DOHH2 (cell line): ENCODE measurements at regions not wholly inside any gene's neighbourhood (a gene's known extent, or its start where the extent isn't known, plus 50 kb on each side); places are given as distances from the start of the nearest gene placed in this dataset.

ENCODE experiments used
- H3F3A ChIP-seq: fragments of 200-600 bp; sonication (generic), shearing (Covaris generic); 2 replicates; pipeline ENCODE4 v1.6.0; 2016; ENCODE audit warnings: antibody characterized with exemption, mild to moderate bottlenecking; ENCODE audit not compliant: control insufficient read depth, insufficient read depth
- H3K27ac ChIP-seq: fragments of 200-600 bp; sonication (generic); 2 replicates; pipeline ENCODE4 v1.5.1; 2014; ENCODE audit warnings: low read depth, mild to moderate bottlenecking, low read length, moderate library complexity
- H3K27me3 ChIP-seq: fragments of 200-600 bp; sonication (generic); 2 replicates; pipeline ENCODE4 v1.6.1; 2014; ENCODE audit warnings: mild to moderate bottlenecking, low read length, mixed read lengths; ENCODE audit not compliant: control insufficient read depth
- H3K36me3 ChIP-seq: fragments of 200-600 bp; sonication (generic); 2 replicates; pipeline ENCODE4 v1.6.1; 2014; ENCODE audit warnings: mild to moderate bottlenecking, low read length, moderate library complexity, mixed read lengths; ENCODE audit not compliant: control insufficient read depth
- H3K4me1 ChIP-seq: fragments of 200-600 bp; sonication (generic); 2 replicates; pipeline ENCODE4 v1.6.1; 2014; ENCODE audit warnings: mild to moderate bottlenecking, low read length, mixed read lengths; ENCODE audit not compliant: control insufficient read depth
- H3K4me2 ChIP-seq: fragments of 200-600 bp; sonication (generic); 2 replicates; pipeline ENCODE4 v1.6.0; 2014; ENCODE audit warnings: mild to moderate bottlenecking, low read length, moderate library complexity
- H3K4me3 ChIP-seq: fragments of 200-600 bp; sonication (generic); 2 replicates; pipeline ENCODE4 v1.5.1; 2014; ENCODE audit warnings: mild to moderate bottlenecking, low read length, mixed read lengths
- H3K79me2 ChIP-seq: fragments of 200-600 bp; sonication (generic); 2 replicates; pipeline ENCODE4 v1.6.1; 2014; ENCODE audit warnings: mild to moderate bottlenecking, low read length, mixed read lengths; ENCODE audit not compliant: control insufficient read depth
- H3K9me2 ChIP-seq: fragments of 200-600 bp; sonication (generic); replicated peaks from 2 replicates; pipeline ENCODE4 v1.6.1; 2014; ENCODE audit warnings: mild to moderate bottlenecking, low read length, mixed read lengths; ENCODE audit not compliant: control insufficient read depth
- H3K9me3 ChIP-seq: fragments of 200-600 bp; sonication (generic); 2 replicates; pipeline ENCODE4 v1.6.1; 2014; ENCODE audit warnings: antibody characterized with exemption, low read length, mixed read lengths; ENCODE audit not compliant: control insufficient read depth, insufficient read depth
- H4K20me1 ChIP-seq: fragments of 200-600 bp; sonication (generic); 2 replicates; pipeline ENCODE4 v1.6.0; 2014; ENCODE audit warnings: low read depth, mild to moderate bottlenecking, antibody characterized with exemption, low read length, moderate library complexity; ENCODE audit not compliant: control insufficient read depth, insufficient read depth
- CTCF ChIP-seq: fragments of 200-600 bp; sonication (generic); IDR thresholded peaks from one replicate; pipeline ENCODE4 v1.5.1; 2014; ENCODE audit warnings: antibody characterized with exemption, mild to moderate bottlenecking, low read depth, low read length; ENCODE audit not compliant: poor library complexity, severe bottlenecking
- EZH2phosphoT487 ChIP-seq: fragments of 200-600 bp; sonication (generic); IDR thresholded peaks from 2 replicates; pipeline ENCODE4 v1.6.1; 2017; ENCODE audit warnings: borderline replicate concordance, mild to moderate bottlenecking, antibody characterized with exemption, low read length, moderate library complexity, mixed read lengths

GRCh38 chr21:19245188-19245580 lies 841.6 kb upstream of the TMPRSS15 start:
- H3K27me3 ChIP-seq: no peaks in the 10 kb centered on the region
- no peak overlapping the region for H3K4me2 ChIP-seq
- no peaks in the 10 kb centered on the region for H3F3A ChIP-seq
- no peaks in the 10 kb centered on the region for H3K4me1 ChIP-seq
- TF ChIP-seq CTCF (no peak), EZH2phosphoT487 (no peak)
- no peak overlapping the region for H3K4me3 ChIP-seq
- no peaks in the 10 kb centered on the region for H3K9me2 ChIP-seq
- no peaks in the 10 kb centered on the region for H3K79me2 ChIP-seq
- H3K27ac ChIP-seq: no peak overlapping the region
- no peaks in the 10 kb centered on the region for H4K20me1 ChIP-seq
- peaks cover 24% of the 10 kb centered on the region; the same call in 1 of the 2 replicates for H3K9me3 ChIP-seq
- H3K36me3 ChIP-seq: no peaks in the 10 kb centered on the region

- Histone ChIP-seq H3K27me3 (no peaks in the 10 kb centered on the region), H3K27ac (no peak overlapping the region), H3K79me2 (no peaks in the 10 kb centered on the region), H3K9me2 (no peaks in the 10 kb centered on the region), H3F3A (no peaks in the 10 kb centered on the region), H3K9me3 (peaks cover 24% of the 10 kb centered on the region; the same call in 1 of the 2 replicates), H4K20me1 (no peaks in the 10 kb centered on the region), H3K4me1 (no peaks in the 10 kb centered on the region), H3K36me3 (no peaks in the 10 kb centered on the region), H3K4me2 (no peak overlapping the region), H3K4me3 (no peak overlapping the region)
- TF ChIP-seq EZH2phosphoT487 (no peak), CTCF (no peak)
Observed at GRCh38 chr21:19246018-19246417, 842.4 kb upstream of the TMPRSS15 start.

- Histone ChIP-seq H3K79me2 (no peaks in the 10 kb centered on the region), H3K36me3 (no peaks in the 10 kb centered on the region), H3F3A (no peaks in the 10 kb centered on the region), H3K4me2 (no peak overlapping the region), H3K27me3 (no peaks in the 10 kb centered on the region), H4K20me1 (no peaks in the 10 kb centered on the region), H3K4me1 (no peaks in the 10 kb centered on the region), H3K9me3 (no peaks in the 10 kb centered on the region), H3K4me3 (no peak overlapping the region), H3K9me2 (no peaks in the 10 kb centered on the region), H3K27ac (no peak overlapping the region)
- TF ChIP-seq CTCF (no peak), EZH2phosphoT487 (no peak)
Observed at GRCh38 chr21:19256934-19257660, 853.5 kb upstream of the TMPRSS15 start.
